ENCODE measurements at regions not wholly inside any gene's neighbourhood (a gene's known extent, or its start where the extent isn't known, plus 50 kb on each side); places are given as distances from the start of the nearest gene placed in this dataset.

DNA sequence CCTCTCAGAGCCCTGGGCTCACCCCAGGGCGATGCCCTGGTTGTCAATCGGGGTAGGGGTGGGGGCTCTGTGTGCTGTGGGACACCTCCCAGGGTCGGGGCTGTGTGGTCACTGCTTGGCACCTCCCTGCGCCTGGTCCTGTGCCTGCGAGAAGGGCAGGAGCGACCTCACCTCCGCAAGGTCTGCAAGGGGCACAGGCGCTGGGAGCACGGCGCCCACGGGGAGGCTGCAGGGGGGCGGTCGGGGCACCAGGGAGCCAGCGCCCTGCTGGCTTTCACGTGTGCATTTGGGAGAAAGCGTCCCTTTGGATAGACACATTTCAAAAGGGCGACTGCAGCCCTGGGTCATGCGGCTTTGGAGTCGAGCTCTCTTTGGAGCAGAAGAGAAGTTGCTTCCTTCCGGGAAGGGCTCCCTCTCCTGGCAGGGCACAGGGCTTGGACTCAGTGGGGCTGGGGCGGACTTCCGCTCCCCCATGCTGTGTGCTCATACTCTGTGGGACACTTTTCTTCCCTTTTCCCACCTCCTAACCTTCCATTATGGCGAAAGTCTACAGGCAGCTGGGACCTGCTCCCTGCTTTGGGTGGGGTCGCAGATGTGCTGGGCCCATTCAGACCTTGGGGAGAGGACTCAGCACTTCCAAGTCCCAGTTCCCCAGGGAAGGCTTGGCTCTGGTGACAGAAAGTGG, 52.9 kb upstream of the SLC28A3 start:
- no peak for DNase-seq (ENCODE audit: low spot score)

- DNase-seq (ENCODE audit: low spot score), result no peak
Observed at GRCh38 chr9:84394036-84394435, 53.5 kb upstream of the SLC28A3 start.

- peak; percentile 84 for DNase-seq (ENCODE audit: low spot score)
Observed at GRCh38 chr9:84397151-84397728, 56.7 kb upstream of the SLC28A3 start.

DNA sequence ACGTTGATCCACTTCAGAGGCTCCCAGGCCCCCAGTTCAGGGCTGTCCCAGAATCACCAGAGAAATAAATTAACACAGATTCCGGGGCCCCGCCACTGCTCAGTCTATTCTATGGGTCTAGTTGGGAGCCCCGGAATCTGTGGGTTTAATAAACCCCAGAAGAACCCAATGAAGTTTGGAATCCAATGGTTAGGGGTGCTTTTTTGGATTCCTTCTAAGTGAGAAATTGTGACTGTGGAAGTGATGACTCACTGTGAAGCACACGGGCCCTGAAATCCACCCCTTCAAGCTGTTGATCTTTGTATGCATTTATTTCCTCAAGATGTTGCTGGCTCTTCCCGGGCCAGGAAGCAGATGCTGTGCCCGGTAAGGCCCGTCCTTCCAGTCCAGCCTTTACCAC, 57.3 kb upstream of the SLC28A3 start:
- peak; percentile 79 for DNase-seq (ENCODE audit: low spot score)

- no peak for DNase-seq (ENCODE audit: low spot score)
Observed at GRCh38 chr9:84402517-84402916, 62.0 kb upstream of the SLC28A3 start.

DNA sequence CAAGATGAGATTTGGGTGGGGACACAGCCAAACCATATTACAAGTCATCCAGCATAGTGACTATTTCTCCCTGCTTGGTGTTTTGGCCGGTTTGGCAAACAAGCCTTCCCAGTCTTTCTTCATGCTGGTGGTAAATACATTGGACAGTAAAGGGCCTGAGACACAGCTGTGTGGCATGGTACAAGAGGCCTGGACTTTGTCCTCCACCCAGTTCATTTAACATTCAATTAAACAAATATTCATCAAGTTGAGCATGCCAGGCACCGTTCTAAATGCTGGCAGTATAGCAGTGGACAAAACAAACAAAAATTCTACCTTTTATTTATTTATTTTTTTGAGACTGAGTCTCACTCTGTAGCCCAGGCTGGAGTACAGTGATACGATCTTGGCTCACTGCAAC, 62.7 kb upstream of the SLC28A3 start:
- no peak for DNase-seq (ENCODE audit: low spot score)

DNA sequence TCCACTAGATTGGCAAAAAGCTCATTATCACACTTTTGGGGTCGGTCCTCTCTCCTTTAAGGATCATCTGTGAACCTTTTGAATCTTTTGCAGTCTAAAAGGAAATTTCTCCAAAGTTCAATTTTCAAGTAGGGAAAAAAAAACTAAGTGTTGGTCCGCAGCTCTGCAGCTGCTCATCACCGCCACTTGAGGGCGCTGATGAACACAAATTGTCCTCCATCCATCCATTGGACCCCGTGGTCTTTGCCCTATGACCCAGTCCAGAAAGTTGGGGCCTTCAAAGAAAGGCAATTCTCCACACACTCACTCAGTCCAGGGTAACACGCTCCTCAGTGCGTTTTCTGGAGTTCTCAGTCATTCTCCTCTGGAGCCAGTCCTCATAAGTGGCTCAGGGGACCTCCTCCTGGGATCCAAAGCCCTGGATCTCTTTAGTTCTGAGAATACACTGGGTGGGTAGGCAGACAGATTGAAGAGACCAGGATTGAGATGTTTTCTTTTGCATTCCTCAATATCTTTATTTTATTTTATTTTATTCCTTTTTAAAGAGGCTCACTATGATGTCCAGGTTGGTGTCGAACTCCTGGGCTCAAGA, 63.6 kb upstream of the SLC28A3 start:
- peak; percentile 35 for DNase-seq (ENCODE audit: low spot score)

DNA sequence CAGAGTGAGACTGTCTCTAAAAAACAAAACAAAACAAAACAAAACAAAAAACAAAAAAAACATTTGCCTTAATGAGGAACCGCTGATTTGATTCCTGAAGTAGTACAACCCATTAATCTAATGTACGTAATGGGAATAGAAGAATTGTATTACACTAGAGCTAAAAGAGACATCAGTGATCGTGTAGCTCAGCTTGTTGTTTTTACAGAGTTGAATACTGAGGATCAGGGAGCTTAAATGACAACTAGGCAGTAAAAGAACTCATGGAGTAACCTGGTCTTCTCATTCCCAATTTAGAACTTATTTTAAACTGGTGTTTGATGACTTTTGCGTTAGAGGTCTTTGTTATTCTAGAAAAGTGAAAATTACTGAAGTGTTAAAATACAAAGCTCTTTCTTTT, 65.1 kb upstream of the SLC28A3 start:
- no peak for DNase-seq (ENCODE audit: low spot score)

GRCh38 chr9:84408416-84408815, 67.9 kb upstream of the SLC28A3 start:
- no peak for DNase-seq (ENCODE audit: low spot score)

- DNase-seq (ENCODE audit: low spot score), result peak; percentile 49
Observed at GRCh38 chr9:84411683-84412267, 71.2 kb upstream of the SLC28A3 start.

DNA sequence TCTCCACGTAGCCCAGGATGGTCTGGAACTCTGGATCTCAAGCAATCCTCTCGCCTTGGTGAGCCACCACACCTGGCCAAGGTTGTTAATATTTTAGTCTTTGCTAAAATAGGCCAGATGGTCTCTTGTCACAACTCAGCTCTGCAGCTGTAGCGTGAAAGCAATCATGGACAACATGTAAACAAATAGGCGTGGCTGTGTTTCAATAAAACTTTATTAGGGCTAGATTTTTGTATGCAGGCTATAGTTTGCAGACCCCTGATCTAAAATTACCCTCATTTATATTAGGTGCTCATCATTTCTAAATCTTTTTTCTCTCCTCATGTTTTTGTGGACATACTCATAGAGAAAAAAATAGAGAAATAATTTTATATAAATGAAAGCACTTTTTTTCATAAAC, 72.1 kb upstream of the SLC28A3 start:
- no peak for DNase-seq (ENCODE audit: low spot score)

GRCh38 chr9:84413301-84413700, 72.7 kb upstream of the SLC28A3 start:
- DNase-seq (ENCODE audit: low spot score), result no peak

- peak; percentile 24 for DNase-seq (ENCODE audit: low spot score)
Observed at GRCh38 chr9:84419031-84419602, 78.6 kb upstream of the SLC28A3 start.

DNA sequence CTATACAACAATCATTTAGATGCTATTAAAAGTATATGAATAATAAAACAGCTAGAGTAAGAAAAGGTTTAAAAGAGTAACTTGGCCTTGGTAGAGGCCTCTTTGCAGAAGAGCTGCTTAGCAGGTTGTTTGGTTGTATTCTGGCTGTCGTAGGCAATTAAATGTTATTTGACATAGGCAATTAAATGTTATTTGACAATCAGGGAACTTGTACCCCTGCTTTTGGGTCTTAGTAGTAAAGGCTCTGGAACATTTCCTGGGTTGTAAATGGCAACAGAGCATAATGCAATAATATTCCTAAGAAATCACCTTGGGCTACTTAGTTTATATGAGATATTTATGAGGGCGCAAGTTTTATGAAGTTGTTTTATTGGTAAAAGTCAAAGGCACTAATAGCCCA, 84.4 kb upstream of the SLC28A3 start:
- no peak for DNase-seq (ENCODE audit: low spot score)

DNA sequence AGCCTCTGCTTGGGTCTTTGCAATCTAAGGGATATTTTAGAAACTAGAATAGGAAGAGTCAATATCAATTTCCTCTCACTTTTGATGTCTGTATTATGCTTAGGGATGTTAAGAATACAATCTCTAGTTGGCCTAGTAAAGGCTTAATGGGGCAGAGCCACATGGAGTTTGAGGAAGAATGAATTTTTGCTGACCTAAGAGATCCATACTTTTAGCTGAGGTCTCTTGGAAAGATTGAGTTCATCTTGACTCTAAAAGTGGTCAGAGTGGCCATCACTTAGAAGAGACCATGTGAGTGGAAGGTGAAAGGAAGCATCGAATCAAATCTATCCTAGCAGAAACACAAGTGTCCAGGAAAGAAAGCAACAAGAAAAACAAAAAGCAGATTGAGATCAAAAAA, 92.2 kb upstream of the SLC28A3 start:
- no peak for DNase-seq (ENCODE audit: low spot score)

- DNase-seq (ENCODE audit: low spot score), result no peak
Observed at GRCh38 chr9:84435902-84436301, 95.3 kb upstream of the SLC28A3 start.

- no peak for DNase-seq (ENCODE audit: low spot score)
Observed at GRCh38 chr9:84436386-84437109, 96.0 kb upstream of the SLC28A3 start.

- no peak for DNase-seq (ENCODE audit: low spot score)
Observed at GRCh38 chr9:84438391-84438790, 97.8 kb upstream of the SLC28A3 start.

DNA sequence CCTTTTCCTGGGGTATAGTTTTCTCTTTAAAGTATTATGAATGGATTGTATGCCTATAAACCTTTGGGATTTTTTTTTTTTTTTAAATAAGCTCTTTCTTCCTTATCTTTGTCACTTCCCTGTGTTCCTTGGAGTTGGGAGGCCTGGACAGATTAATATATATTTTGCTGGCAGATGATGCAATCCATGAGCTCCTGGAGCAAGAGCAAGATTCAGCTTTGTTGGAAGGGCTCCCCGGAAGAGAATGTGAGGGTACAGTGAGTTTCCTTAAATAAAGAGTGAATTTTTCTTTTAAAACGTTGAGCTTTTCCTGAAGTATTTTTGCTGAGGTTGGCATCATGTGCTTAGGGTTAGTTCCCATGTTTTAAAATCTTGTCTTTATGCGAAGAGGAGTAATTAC, 98.7 kb upstream of the SLC28A3 start:
- DNase-seq (ENCODE audit: low spot score), result no peak

DNA sequence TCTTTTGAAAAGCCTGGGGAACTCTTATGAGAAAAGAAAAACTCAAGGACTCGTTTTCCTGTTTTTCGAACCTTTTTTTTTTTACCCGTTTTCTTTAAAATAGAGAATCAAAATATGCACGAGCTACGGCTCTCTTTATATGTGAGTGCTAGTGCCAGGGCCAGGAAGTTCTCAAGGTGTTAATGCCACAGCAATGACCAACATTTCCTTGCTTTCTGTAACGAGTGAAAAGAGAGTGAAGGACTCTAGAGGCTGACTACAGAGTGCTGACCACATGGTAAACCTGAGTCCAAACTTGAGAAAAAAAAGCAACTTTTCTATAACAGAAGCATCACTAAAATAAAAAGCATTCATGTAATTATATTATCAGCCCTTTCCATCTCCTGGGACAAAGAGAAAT, 102.2 kb upstream of the SLC28A3 start:
- DNase-seq (ENCODE audit: low spot score), result no peak

DNA sequence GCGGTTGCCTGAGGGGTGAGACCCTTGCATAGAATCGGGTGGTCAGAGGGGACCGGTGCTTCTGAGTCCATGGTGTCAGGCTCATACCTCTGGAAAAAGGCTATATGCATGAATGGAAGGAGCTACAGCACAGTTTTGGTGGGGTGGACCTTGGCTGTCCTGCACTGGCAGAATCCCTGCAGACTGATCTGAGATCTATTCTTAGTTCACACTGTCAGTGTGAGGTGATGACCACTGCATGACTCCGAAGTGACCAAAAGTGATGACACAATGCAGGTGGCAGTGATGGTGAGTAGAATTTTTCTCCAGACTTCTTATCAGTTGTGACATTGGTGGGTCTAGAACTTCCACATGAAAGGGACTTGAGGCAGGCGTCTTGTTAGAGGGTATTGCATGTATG, 105.2 kb upstream of the SLC28A3 start:
- no peak for DNase-seq (ENCODE audit: low spot score)

DNA sequence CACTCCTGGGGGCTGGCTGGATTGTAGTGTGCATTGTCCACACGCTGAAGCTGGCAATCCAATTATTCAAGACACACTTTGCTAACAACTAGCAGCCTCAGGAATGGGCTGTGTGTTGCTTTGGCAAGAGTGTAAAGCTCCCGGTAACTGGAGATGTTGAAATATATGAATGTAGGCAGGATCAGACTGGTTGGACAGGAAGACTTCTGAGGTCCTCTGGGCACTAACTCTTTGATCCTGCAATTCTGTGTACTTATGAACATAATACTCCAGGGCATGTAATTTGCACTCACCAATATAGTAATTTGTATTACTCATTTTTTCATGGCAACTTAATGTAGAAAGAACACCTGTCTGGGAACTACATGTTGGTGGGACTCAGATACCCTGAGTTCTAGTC, 106.7 kb upstream of the SLC28A3 start:
- no peak for DNase-seq (ENCODE audit: low spot score)
